ENCODE measurements at regions not wholly inside any gene's neighbourhood (a gene's known extent, or its start where the extent isn't known, plus 50 kb on each side); places are given as distances from the start of the nearest gene placed in this dataset.

GRCh38 chr17:79398441-79398840 lies 212.4 kb downstream of the RBFOX3 start:
- no peak overlapping the region for H3K4me3 ChIP-seq (ENCODE audit: control insufficient read depth, low read depth, low read length)
- no peak for TF ChIP-seq CTCF (IDR thresholded peaks at IDR 0.05; ENCODE audit: control insufficient read depth, insufficient read depth, low read depth, low read length, missing control alignments)
- DNase-seq (ENCODE audit: low read depth): no peak

- no peak for TF ChIP-seq CTCF (IDR thresholded peaks at IDR 0.05; ENCODE audit: control insufficient read depth, insufficient read depth, low read depth, low read length, missing control alignments)
- DNase-seq (ENCODE audit: low read depth): no peak
- H3K4me3 ChIP-seq (ENCODE audit: control insufficient read depth, low read depth, low read length): no peak overlapping the region
Observed at GRCh38 chr17:79396696-79397095, 214.2 kb downstream of the RBFOX3 start.

GRCh38 chr17:79395545-79395944 lies 215.3 kb downstream of the RBFOX3 start:
- H3K4me3 ChIP-seq (ENCODE audit: control insufficient read depth, low read depth, low read length): no peak overlapping the region
- TF ChIP-seq CTCF (IDR thresholded peaks at IDR 0.05; ENCODE audit: control insufficient read depth, insufficient read depth, low read depth, low read length, missing control alignments): no peak
- no peak for DNase-seq (ENCODE audit: low read depth)

GRCh38 chr17:79395066-79395465 lies 215.8 kb downstream of the RBFOX3 start:
- TF ChIP-seq CTCF (IDR thresholded peaks at IDR 0.05; ENCODE audit: control insufficient read depth, insufficient read depth, low read depth, low read length, missing control alignments): no peak
- no peak overlapping the region for H3K4me3 ChIP-seq (ENCODE audit: control insufficient read depth, low read depth, low read length)
- no peak for DNase-seq (ENCODE audit: low read depth)

GRCh38 chr17:79393358-79394052 lies 217.3 kb downstream of the RBFOX3 start:
- DNase-seq (ENCODE audit: low read depth): no peak
- TF ChIP-seq CTCF (IDR thresholded peaks at IDR 0.05; ENCODE audit: control insufficient read depth, insufficient read depth, low read depth, low read length, missing control alignments): peak; percentile 97
- no peak overlapping the region for H3K4me3 ChIP-seq (ENCODE audit: control insufficient read depth, low read depth, low read length)

- no peak for TF ChIP-seq CTCF (IDR thresholded peaks at IDR 0.05; ENCODE audit: control insufficient read depth, insufficient read depth, low read depth, low read length, missing control alignments)
- no peak overlapping the region for H3K4me3 ChIP-seq (ENCODE audit: control insufficient read depth, low read depth, low read length)
- no peak for DNase-seq (ENCODE audit: low read depth)
Observed at GRCh38 chr17:79392598-79392997, 218.3 kb downstream of the RBFOX3 start.

Measured in AG09309 (cell line).